ENCODE measurements at regions not wholly inside any gene's neighbourhood (a gene's known extent, or its start where the extent isn't known, plus 50 kb on each side); places are given as distances from the start of the nearest gene placed in this dataset.
A peak's percentile ranks its signal among the peaks of the same experiment; 100 is the strongest.
"Not testable (repeated sequence)": the region's sequence is repeated elsewhere in the genome, so short reads cannot be mapped to it uniquely, and the experiment has no call there.

GRCh38 chr15:45810201-45810600, 175.4 kb downstream of the SQOR start:
- no peak for DNase-seq (ENCODE audit: low spot score)

- no peak for DNase-seq (ENCODE audit: low spot score)
Observed at GRCh38 chr15:45812200-45812599, 177.4 kb downstream of the SQOR start.

- DNase-seq (ENCODE audit: low spot score): not testable (repeated sequence)
Observed at GRCh38 chr15:45817578-45817977, 182.7 kb downstream of the SQOR start.

- no peak for DNase-seq (ENCODE audit: low spot score)
Observed at GRCh38 chr15:45821390-45821789, 186.6 kb downstream of the SQOR start.

- DNase-seq (ENCODE audit: low spot score): not testable (repeated sequence)
Observed at GRCh38 chr15:45822968-45823367, 188.1 kb downstream of the SQOR start.

GRCh38 chr15:45827275-45827674, 192.4 kb downstream of the SQOR start:
- DNase-seq (ENCODE audit: low spot score): no peak

- DNase-seq (ENCODE audit: low spot score): no peak
Observed at GRCh38 chr15:45827766-45828165, 192.9 kb downstream of the SQOR start.

- DNase-seq (ENCODE audit: low spot score): no peak
Observed at GRCh38 chr15:45829336-45830153, 194.7 kb downstream of the SQOR start.

- no peak for DNase-seq (ENCODE audit: low spot score)
Observed at GRCh38 chr15:45831787-45832186, 197.0 kb downstream of the SQOR start.

- no peak for DNase-seq (ENCODE audit: low spot score)
Observed at GRCh38 chr15:45834622-45835021, 199.8 kb downstream of the SQOR start.

- DNase-seq (ENCODE audit: low spot score): no peak
Observed at GRCh38 chr15:45842151-45842550, 207.3 kb downstream of the SQOR start.

- DNase-seq (ENCODE audit: low spot score): no peak
Observed at GRCh38 chr15:45847645-45848044, 212.8 kb downstream of the SQOR start.

GRCh38 chr15:45849136-45849535, 214.3 kb downstream of the SQOR start:
- no peak for DNase-seq (ENCODE audit: low spot score)

- no peak for DNase-seq (ENCODE audit: low spot score)
Observed at GRCh38 chr15:45854455-45855202, 219.8 kb downstream of the SQOR start.

- no peak for DNase-seq (ENCODE audit: low spot score)
Observed at GRCh38 chr15:45855210-45855906, 220.5 kb downstream of the SQOR start.

- DNase-seq (ENCODE audit: low spot score): peak; percentile 48
Observed at GRCh38 chr15:45855907-45856579, 221.2 kb downstream of the SQOR start.

- no peak for DNase-seq (ENCODE audit: low spot score)
Observed at GRCh38 chr15:45857291-45857690, 222.5 kb downstream of the SQOR start.

- DNase-seq (ENCODE audit: low spot score): no peak
Observed at GRCh38 chr15:45858491-45858890, 223.7 kb downstream of the SQOR start.

- DNase-seq (ENCODE audit: low spot score): no peak
Observed at GRCh38 chr15:45862034-45862433, 227.2 kb downstream of the SQOR start.

- DNase-seq (ENCODE audit: low spot score): peak; percentile 28
Observed at GRCh38 chr15:45863881-45864580, 229.2 kb downstream of the SQOR start.

- no peak for DNase-seq (ENCODE audit: low spot score)
Observed at GRCh38 chr15:45866616-45867015, 231.8 kb downstream of the SQOR start.

- DNase-seq (ENCODE audit: low spot score): no peak
Observed at GRCh38 chr15:45867281-45867680, 232.5 kb downstream of the SQOR start.

Data from LoVo (cell line).